Neural progenitor cell (in vitro differentiated cells): ENCODE measurements at regions not wholly inside any gene's neighbourhood (a gene's known extent, or its start where the extent isn't known, plus 50 kb on each side); places are given as distances from the start of the nearest gene placed in this dataset.

Experiments used
- CTCF ChIP-seq: fragments of 200-600 bp; sonication (generic); IDR thresholded peaks from 2 replicates; pipeline ENCODE4 v1.5.1; 2017; ENCODE audit warnings: antibody characterized with exemption, mild to moderate bottlenecking
- EZH2 ChIP-seq: fragments of 200-600 bp; sonication (generic); IDR thresholded peaks from 2 replicates; pipeline ENCODE4 v1.6.1; 2017; ENCODE audit warnings: antibody characterized with exemption, mild to moderate bottlenecking, moderate library complexity

- TF ChIP-seq CTCF (no peak), EZH2 (no peak)
Observed at GRCh38 chr3:145015253-145015652, 1043.6 kb downstream of the DIPK2A start.
